ENCODE measurements at regions not wholly inside any gene's neighbourhood (a gene's known extent, or its start where the extent isn't known, plus 50 kb on each side); places are given as distances from the start of the nearest gene placed in this dataset.
A peak's percentile ranks its signal among the peaks of the same experiment; 100 is the strongest.

- Mint-ChIP-seq H3K9me3 (ENCODE audit: unreplicated experiment) (no peaks in the 10 kb centered on the region), H3K27me3 (ENCODE audit: insufficient read depth, unreplicated experiment) (no peaks in the 10 kb centered on the region), H3K27ac (ENCODE audit: low read depth, unreplicated experiment) (no peak overlapping the region), H3K36me3 (ENCODE audit: insufficient read depth, unreplicated experiment) (no peaks in the 10 kb centered on the region), H3K4me1 (ENCODE audit: insufficient read depth, unreplicated experiment) (peaks cover 11% of the 10 kb centered on the region), H3K4me3 (ENCODE audit: unreplicated experiment) (no peak overlapping the region)
- ChIA-PET POLR2A (interaction anchor here (0.7 to 0.8 kb wide), 2 partner anchors 13 to 76 kb away, joined by 3 read pairs; no protein-coding TSS in a partner anchor), CTCF (interaction anchor here (0.6 to 1.6 kb wide), 17 partner anchors 13 to 1681 kb away, joined by 3 to 8 read pairs (median 3); no protein-coding TSS in a partner anchor)
- no peak for TF ChIP-seq CTCF (IDR thresholded peaks at IDR 0.05; ENCODE audit: unreplicated experiment)
- peak; percentile 4 for DNase-seq (ENCODE audit: unreplicated experiment)
- BruUV-seq (replicated peaks), result no TSS peak
- intact Hi-C loops (cut with micrococcal nuclease), result loop anchor here (1.0 to 2.0 kb wide), 2 partner anchors 77 to 973 kb away; no protein-coding TSS in a partner anchor
These were observed 86.1 kb upstream of the NFIB start for GRCh38 chr9:14399756-14400657.

- TF ChIP-seq CTCF (IDR thresholded peaks at IDR 0.05; ENCODE audit: unreplicated experiment), result no peak
- CTCF ChIA-PET, result interaction anchor here (1.0 to 1.6 kb wide), 2 partner anchors 31 to 45 kb away, joined by 3 to 7 read pairs; no protein-coding TSS in a partner anchor
- BruUV-seq (replicated peaks), result no TSS peak
These were observed 84.5 kb upstream of the NFIB start for GRCh38 chr9:14398473-14398872.

GRCh38 chr9:14396171-14396570, 82.2 kb upstream of the NFIB start:
- Mint-ChIP-seq H3K4me3 (ENCODE audit: unreplicated experiment) (no peak overlapping the region), H3K4me1 (ENCODE audit: insufficient read depth, unreplicated experiment) (peaks cover 11% of the 10 kb centered on the region), H3K9me3 (ENCODE audit: unreplicated experiment) (peaks cover 7% of the 10 kb centered on the region), H3K27ac (ENCODE audit: low read depth, unreplicated experiment) (no peak overlapping the region), H3K36me3 (ENCODE audit: insufficient read depth, unreplicated experiment) (no peaks in the 10 kb centered on the region), H3K27me3 (ENCODE audit: insufficient read depth, unreplicated experiment) (no peaks in the 10 kb centered on the region)
- no peak for DNase-seq (ENCODE audit: unreplicated experiment)
- CTCF ChIA-PET, result interaction anchor here (0.6 to 2.4 kb wide), 5 partner anchors 14 to 1045 kb away, joined by 3 to 11 read pairs (median 4); no protein-coding TSS in a partner anchor
- POLR2A ChIA-PET, result interaction anchor here (1.6 kb wide), 1 partner anchor 26 kb away, joined by 4 read pairs; no protein-coding TSS in a partner anchor
- no TSS peak for BruUV-seq (replicated peaks)
- TF ChIP-seq CTCF (IDR thresholded peaks at IDR 0.05; ENCODE audit: unreplicated experiment), result no peak
- intact Hi-C loops (cut with micrococcal nuclease), result no loop called here

More at GRCh38 chr9:14398473-14398872, 84.5 kb upstream of the NFIB start:
- POLR2A ChIA-PET, result no interaction called here
- no peaks in the 10 kb centered on the region for H3K9me3 Mint-ChIP-seq (ENCODE audit: unreplicated experiment)
- peaks cover 11% of the 10 kb centered on the region for H3K4me1 Mint-ChIP-seq (ENCODE audit: insufficient read depth, unreplicated experiment)
- no peaks in the 10 kb centered on the region for H3K36me3 Mint-ChIP-seq (ENCODE audit: insufficient read depth, unreplicated experiment)
- H3K27ac Mint-ChIP-seq (ENCODE audit: low read depth, unreplicated experiment), result no peak overlapping the region
- no peak for DNase-seq (ENCODE audit: unreplicated experiment)
- no peaks in the 10 kb centered on the region for H3K27me3 Mint-ChIP-seq (ENCODE audit: insufficient read depth, unreplicated experiment)
- intact Hi-C loops (cut with micrococcal nuclease), result no loop called here
- H3K4me3 Mint-ChIP-seq (ENCODE audit: unreplicated experiment), result no peak overlapping the region

Data from MCF 10A (cell line).